ENCODE measurements at regions not wholly inside any gene's neighbourhood (a gene's known extent, or its start where the extent isn't known, plus 50 kb on each side); places are given as distances from the start of the nearest gene placed in this dataset.
A peak's percentile ranks its signal among the peaks of the same experiment; 100 is the strongest.

- no peaks in the 10 kb centered on the region for H3K27me3 ChIP-seq (ENCODE audit: control insufficient read depth, insufficient read depth, low read length, poor library complexity, severe bottlenecking)
- Mint-ChIP-seq H3K9me3 (no peaks in the 10 kb centered on the region), H3K4me1 (no peaks in the 10 kb centered on the region), H3K27ac (no peak overlapping the region), H3K36me3 (ENCODE audit: low read depth) (no peaks in the 10 kb centered on the region), H3K27me3 (ENCODE audit: insufficient read depth) (peaks cover 18% of the 10 kb centered on the region), H3K4me3 (no peak overlapping the region)
- no peaks in the 10 kb centered on the region for H3K4me1 ChIP-seq (ENCODE audit: control insufficient read depth, insufficient read depth, low read length)
- TF ChIP-seq CTCF (conservative IDR thresholded peaks at IDR 0.05): no peak
- H3K27ac ChIP-seq (ENCODE audit: low read depth, low read length): no peak overlapping the region
- 90 to 100% methylated on average over 2 to 4 of the region's 4 CpGs for WGBS, 2 experiments (ENCODE audit: insufficient coverage in 1 of 2, insufficient read length in 1 of 2)
- no peaks in the 10 kb centered on the region for H3K36me3 ChIP-seq (ENCODE audit: control insufficient read depth, insufficient read depth, low read length)
- no peaks in the 10 kb centered on the region for H3K9me3 ChIP-seq (ENCODE audit: control insufficient read depth, low read length)
- no peak overlapping the region for H3K9ac ChIP-seq (ENCODE audit: extremely low read depth, low read length, poor library complexity, severe bottlenecking)
- DNase-seq: peak; percentile 13
- H3K4me3 ChIP-seq (ENCODE audit: low read length): no peak overlapping the region
These were observed 143.8 kb downstream of the TPRA1 start for GRCh38 chr3:127446756-127447155.

- H3K4me1 Mint-ChIP-seq: no peaks in the 10 kb centered on the region
- no peak overlapping the region for H3K4me3 ChIP-seq (ENCODE audit: low read length)
- H3K27me3 Mint-ChIP-seq (ENCODE audit: insufficient read depth): peaks cover 18% of the 10 kb centered on the region
- no peak overlapping the region for H3K27ac Mint-ChIP-seq
- no peak overlapping the region for H3K4me3 Mint-ChIP-seq
- H3K36me3 Mint-ChIP-seq (ENCODE audit: low read depth): no peaks in the 10 kb centered on the region
- H3K27ac ChIP-seq (ENCODE audit: low read depth, low read length): no peak overlapping the region
- WGBS, 2 experiments (ENCODE audit: insufficient coverage in 1 of 2, insufficient read length in 1 of 2): 87 to 88% methylated on average over 9 to 14 of the region's 14 CpGs
- no peaks in the 10 kb centered on the region for H3K9me3 Mint-ChIP-seq
- TF ChIP-seq CTCF (conservative IDR thresholded peaks at IDR 0.05): peak; percentile 43
- no peaks in the 10 kb centered on the region for H3K4me1 ChIP-seq (ENCODE audit: control insufficient read depth, insufficient read depth, low read length)
- H3K9ac ChIP-seq (ENCODE audit: extremely low read depth, low read length, poor library complexity, severe bottlenecking): no peak overlapping the region
- no peaks in the 10 kb centered on the region for H3K27me3 ChIP-seq (ENCODE audit: control insufficient read depth, insufficient read depth, low read length, poor library complexity, severe bottlenecking)
- DNase-seq: peak; percentile 48
- no peaks in the 10 kb centered on the region for H3K36me3 ChIP-seq (ENCODE audit: control insufficient read depth, insufficient read depth, low read length)
- H3K9me3 ChIP-seq (ENCODE audit: control insufficient read depth, low read length): no peaks in the 10 kb centered on the region
These were observed 144.8 kb downstream of the TPRA1 start for GRCh38 chr3:127445581-127446343.

DNA sequence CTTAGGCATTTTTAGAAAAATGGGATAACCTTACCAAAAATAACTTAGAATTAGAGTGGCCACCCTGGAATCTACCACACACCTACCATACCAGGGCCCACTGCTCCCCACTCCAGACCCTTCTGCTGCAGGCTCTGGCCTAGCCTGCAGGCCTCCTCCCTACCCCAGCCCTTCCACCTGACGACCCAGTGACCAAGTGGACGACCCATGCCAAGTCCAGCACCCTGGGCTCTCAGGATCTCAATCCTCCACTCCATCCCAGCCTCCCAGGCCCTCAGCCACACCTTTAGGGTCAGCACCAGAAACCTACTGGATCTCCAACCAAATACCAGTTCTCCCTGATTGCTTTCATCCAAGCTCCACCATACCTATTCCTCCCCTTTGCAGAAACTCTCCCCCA lies 145.8 kb downstream of the TPRA1 start:
- peaks cover 15% of the 10 kb centered on the region for H3K27me3 Mint-ChIP-seq (ENCODE audit: insufficient read depth)
- H3K9me3 ChIP-seq (ENCODE audit: control insufficient read depth, low read length): no peaks in the 10 kb centered on the region
- H3K27ac ChIP-seq (ENCODE audit: low read depth, low read length): no peak overlapping the region
- no peaks in the 10 kb centered on the region for H3K27me3 ChIP-seq (ENCODE audit: control insufficient read depth, insufficient read depth, low read length, poor library complexity, severe bottlenecking)
- H3K27ac Mint-ChIP-seq: no peak overlapping the region
- WGBS, 2 experiments (ENCODE audit: insufficient coverage in 1 of 2, insufficient read length in 1 of 2): 83% methylated on average over 2 of the region's 2 CpGs; no CpG with 5 or more reads in 1 of the 2 experiments
- H3K4me3 ChIP-seq (ENCODE audit: low read length): no peak overlapping the region
- no peaks in the 10 kb centered on the region for H3K4me1 ChIP-seq (ENCODE audit: control insufficient read depth, insufficient read depth, low read length)
- peak; percentile 6 for DNase-seq
- H3K36me3 Mint-ChIP-seq (ENCODE audit: low read depth): no peaks in the 10 kb centered on the region
- no peak overlapping the region for H3K4me3 Mint-ChIP-seq
- no peak overlapping the region for H3K9ac ChIP-seq (ENCODE audit: extremely low read depth, low read length, poor library complexity, severe bottlenecking)
- no peaks in the 10 kb centered on the region for H3K4me1 Mint-ChIP-seq
- no peak for TF ChIP-seq CTCF (conservative IDR thresholded peaks at IDR 0.05)
- H3K36me3 ChIP-seq (ENCODE audit: control insufficient read depth, insufficient read depth, low read length): no peaks in the 10 kb centered on the region
- no peaks in the 10 kb centered on the region for H3K9me3 Mint-ChIP-seq
